Gastrocnemius medialis (tissue), 4 donors: ENCODE measurements at regions not wholly inside any gene's neighbourhood (a gene's known extent, or its start where the extent isn't known, plus 50 kb on each side); places are given as distances from the start of the nearest gene placed in this dataset.

Experiments
- ATAC-seq, 2 donors: fragments of 150-250 bp; one replicate each; pipeline ENCODE4 v1.9.1; 2016
- DNase-seq, 2 donors: peaks; one replicate each; pipeline ENCODE4 v3.0.0-alpha.2; 2019
- H3K27ac ChIP-seq, 4 donors: fragments of 200-600 bp; sonication (generic); 1 replicate in 1 of 4; 2 replicates in 3 of 4; pipeline ENCODE4 v1.5.1; 2016 to 2018; ENCODE audit warnings: mild to moderate bottlenecking in 2 of 4, moderate library complexity in 1 of 4
- H3K27me3 ChIP-seq, 3 donors: fragments of 200-600 bp; sonication (generic) in 2 of 3; 1 replicate in 1 of 3; 2 replicates in 2 of 3; pipeline versions ENCODE4 v1.5.1 to v1.6.0; 2016 to 2019; ENCODE audit warnings: mild to moderate bottlenecking in 1 of 3, moderate library complexity in 1 of 3
- H3K36me3 ChIP-seq, 2 donors: fragments of 200-600 bp; sonication (generic) in 1 of 2; one replicate each; pipeline ENCODE4 v1.5.1; 2017 to 2018
- H3K4me1 ChIP-seq, 2 donors: fragments of 200-600 bp; sonication (generic) in 1 of 2; one replicate each; pipeline ENCODE4 v1.5.1; 2016 to 2017; ENCODE audit warnings: mild to moderate bottlenecking in 2 of 2
- H3K4me3 ChIP-seq, 4 donors: fragments of 200-600 bp; sonication (generic) in 3 of 4; 1 replicate in 1 of 4; 2 replicates in 3 of 4; pipeline ENCODE4 v1.5.1; 2016 to 2019; ENCODE audit warnings: mild to moderate bottlenecking in 2 of 4
- H3K9me3 ChIP-seq, 3 donors: fragments of 200-600 bp; sonication (generic) in 2 of 3; 1 replicate in 1 of 3; 2 replicates in 2 of 3; pipeline ENCODE4 v1.5.1; 2016 to 2019
- POLR2A ChIP-seq, 2 donors: fragments of 450-650 bp; IDR thresholded peaks; one replicate each; pipeline ENCODE4 v1.6.1; 2017; ENCODE audit warnings: antibody characterized with exemption in 2 of 2, mild to moderate bottlenecking in 2 of 2, moderate library complexity in 2 of 2
- in situ Hi-C, 4 donors: fragments of 200-750 bp; cut with MboI; loops; one replicate each; pipeline versions ENCODE4 v1.15.0 to v1.8.0; 2017; ENCODE audit warnings: low sequenced_read_pairs in 4 of 4
- intact Hi-C: fragments of 100-400 bp; cut with DNase I; formaldehyde crosslinking; loops from one replicate; pipeline ENCODE4 v1.15.1; 2023; ENCODE audit warnings: low total_unique reads
- TF ChIP-seq, protein P1 (sequence below), 5 experiments: fragments of 450-650 bp in 3 of 5; fragments of 200-600 bp in 2 of 5; sonication (generic) in 2 of 5; IDR thresholded peaks in 4 of 5; conservative IDR thresholded peaks in 1 of 5; 1 replicate in 4 of 5; 2 replicates in 1 of 5; pipeline ENCODE4 v1.5.1; 2016 to 2019; ENCODE audit warnings: antibody characterized with exemption in 5 of 5, mild to moderate bottlenecking in 3 of 5, moderate library complexity in 3 of 5

- H3K27me3 ChIP-seq: no peaks in the 10 kb centered on the region
- intact Hi-C loops: no loop called here
- no peaks in the 10 kb centered on the region for H3K9me3 ChIP-seq
- in situ Hi-C loops: no loop called here
- ATAC-seq (no peak), DNase-seq (no peak)
- H3K4me3 ChIP-seq: no peak overlapping the region
- no peak overlapping the region for H3K27ac ChIP-seq
- H3K4me1 ChIP-seq: no peaks in the 10 kb centered on the region
- H3K36me3 ChIP-seq: no peaks in the 10 kb centered on the region
- TF ChIP-seq, protein P1, sequence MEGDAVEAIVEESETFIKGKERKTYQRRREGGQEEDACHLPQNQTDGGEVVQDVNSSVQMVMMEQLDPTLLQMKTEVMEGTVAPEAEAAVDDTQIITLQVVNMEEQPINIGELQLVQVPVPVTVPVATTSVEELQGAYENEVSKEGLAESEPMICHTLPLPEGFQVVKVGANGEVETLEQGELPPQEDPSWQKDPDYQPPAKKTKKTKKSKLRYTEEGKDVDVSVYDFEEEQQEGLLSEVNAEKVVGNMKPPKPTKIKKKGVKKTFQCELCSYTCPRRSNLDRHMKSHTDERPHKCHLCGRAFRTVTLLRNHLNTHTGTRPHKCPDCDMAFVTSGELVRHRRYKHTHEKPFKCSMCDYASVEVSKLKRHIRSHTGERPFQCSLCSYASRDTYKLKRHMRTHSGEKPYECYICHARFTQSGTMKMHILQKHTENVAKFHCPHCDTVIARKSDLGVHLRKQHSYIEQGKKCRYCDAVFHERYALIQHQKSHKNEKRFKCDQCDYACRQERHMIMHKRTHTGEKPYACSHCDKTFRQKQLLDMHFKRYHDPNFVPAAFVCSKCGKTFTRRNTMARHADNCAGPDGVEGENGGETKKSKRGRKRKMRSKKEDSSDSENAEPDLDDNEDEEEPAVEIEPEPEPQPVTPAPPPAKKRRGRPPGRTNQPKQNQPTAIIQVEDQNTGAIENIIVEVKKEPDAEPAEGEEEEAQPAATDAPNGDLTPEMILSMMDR (IDR thresholded peaks at IDR 0.05 in 4 of 5, conservative IDR thresholded peaks at IDR 0.05 in 1 of 5): no peak
- TF ChIP-seq POLR2A (IDR thresholded peaks at IDR 0.05): no peak
Observed at GRCh38 chr16:64426131-64426666, 695.7 kb downstream of the CDH11 start.

DNA sequence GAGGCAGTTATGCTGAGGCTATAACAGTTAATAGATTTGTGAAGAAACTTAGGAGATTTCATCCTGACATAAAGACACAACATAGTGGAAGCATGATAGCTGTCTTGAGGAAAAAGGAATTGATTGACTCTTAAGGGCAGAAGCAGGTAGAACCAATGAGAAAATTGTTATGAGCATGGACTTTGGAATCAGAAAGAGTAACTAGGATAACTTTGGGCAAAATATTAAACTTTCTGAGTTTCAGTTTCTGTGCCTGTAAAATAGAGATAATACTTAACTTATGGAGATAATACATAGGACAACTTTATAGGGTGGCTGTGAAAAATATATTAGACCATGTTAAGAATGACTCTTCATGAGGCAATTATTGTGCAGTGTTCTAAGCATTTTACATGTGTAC, 696.5 kb downstream of the CDH11 start:
- intact Hi-C loops (no loop called here), in situ Hi-C loops (no loop called here)
- Histone ChIP-seq H3K27me3 (no peaks in the 10 kb centered on the region), H3K9me3 (no peaks in the 10 kb centered on the region), H3K4me1 (no peaks in the 10 kb centered on the region), H3K27ac (no peak overlapping the region), H3K36me3 (no peaks in the 10 kb centered on the region), H3K4me3 (no peak overlapping the region)
- DNase-seq (no peak), ATAC-seq (no peak)
- no peak for TF ChIP-seq POLR2A (IDR thresholded peaks at IDR 0.05)
- TF ChIP-seq, protein P1 (IDR thresholded peaks at IDR 0.05 in 4 of 5, conservative IDR thresholded peaks at IDR 0.05 in 1 of 5): no peak

DNA sequence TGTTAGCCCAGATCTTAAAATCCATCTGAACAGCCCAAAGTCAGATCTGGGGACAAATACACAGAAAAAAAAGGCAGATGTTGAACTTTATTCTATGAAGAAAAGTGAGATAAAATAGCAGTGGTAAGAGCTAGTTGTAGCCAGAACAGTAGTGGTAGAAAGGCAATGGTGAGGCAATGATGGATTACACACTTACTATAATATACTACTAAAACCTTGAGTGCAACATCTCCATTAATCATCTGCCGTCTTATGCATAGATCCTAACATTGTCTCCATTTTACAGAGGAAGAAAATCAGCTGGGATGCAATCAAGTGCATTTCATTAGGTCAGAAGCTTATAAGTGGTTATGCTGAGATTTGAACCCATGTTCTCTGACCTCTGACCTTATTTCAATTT, 699.6 kb downstream of the CDH11 start:
- no peaks in the 10 kb centered on the region for H3K4me1 ChIP-seq
- in situ Hi-C loops: no loop called here
- H3K27me3 ChIP-seq: no peaks in the 10 kb centered on the region
- no peak for TF ChIP-seq POLR2A (IDR thresholded peaks at IDR 0.05)
- TF ChIP-seq, protein P1 (IDR thresholded peaks at IDR 0.05 in 4 of 5, conservative IDR thresholded peaks at IDR 0.05 in 1 of 5): no peak
- no peak overlapping the region for H3K27ac ChIP-seq
- no peaks in the 10 kb centered on the region for H3K9me3 ChIP-seq
- H3K36me3 ChIP-seq: no peaks in the 10 kb centered on the region
- no peak for DNase-seq
- intact Hi-C loops: no loop called here
- no peak overlapping the region for H3K4me3 ChIP-seq
- ATAC-seq: no peak

- H3K36me3 ChIP-seq: no peaks in the 10 kb centered on the region
- ATAC-seq (no peak), DNase-seq (no peak)
- intact Hi-C loops: no loop called here
- H3K27ac ChIP-seq: no peak overlapping the region
- no peak overlapping the region for H3K4me3 ChIP-seq
- no peaks in the 10 kb centered on the region for H3K9me3 ChIP-seq
- H3K27me3 ChIP-seq: no peaks in the 10 kb centered on the region
- in situ Hi-C loops: no loop called here
- H3K4me1 ChIP-seq: no peaks in the 10 kb centered on the region
- TF ChIP-seq, protein P1 (IDR thresholded peaks at IDR 0.05 in 4 of 5, conservative IDR thresholded peaks at IDR 0.05 in 1 of 5): no peak
Observed at GRCh38 chr16:64421515-64421914, 700.3 kb downstream of the CDH11 start.

- DNase-seq (no peak), ATAC-seq (no peak)
- Histone ChIP-seq H3K27me3 (no peaks in the 10 kb centered on the region), H3K4me3 (no peak overlapping the region), H3K27ac (no peak overlapping the region), H3K4me1 (no peaks in the 10 kb centered on the region), H3K36me3 (no peaks in the 10 kb centered on the region), H3K9me3 (no peaks in the 10 kb centered on the region)
- in situ Hi-C loops: no loop called here
- no peak for TF ChIP-seq POLR2A (IDR thresholded peaks at IDR 0.05)
- TF ChIP-seq, protein P1 (IDR thresholded peaks at IDR 0.05 in 4 of 5, conservative IDR thresholded peaks at IDR 0.05 in 1 of 5): no peak
- intact Hi-C loops: no loop called here
Observed at GRCh38 chr16:64419832-64420231, 702.0 kb downstream of the CDH11 start.
